ENCODE measurements at regions not wholly inside any gene's neighbourhood (a gene's known extent, or its start where the extent isn't known, plus 50 kb on each side); places are given as distances from the start of the nearest gene placed in this dataset.

- no peak for DNase-seq (ENCODE audit: low read depth)
These were observed 204.0 kb upstream of the ID2 start for GRCh38 chr2:8477552-8478470.

GRCh38 chr2:8478471-8478793 lies 203.4 kb upstream of the ID2 start:
- no peak for DNase-seq (ENCODE audit: low read depth)

DNA sequence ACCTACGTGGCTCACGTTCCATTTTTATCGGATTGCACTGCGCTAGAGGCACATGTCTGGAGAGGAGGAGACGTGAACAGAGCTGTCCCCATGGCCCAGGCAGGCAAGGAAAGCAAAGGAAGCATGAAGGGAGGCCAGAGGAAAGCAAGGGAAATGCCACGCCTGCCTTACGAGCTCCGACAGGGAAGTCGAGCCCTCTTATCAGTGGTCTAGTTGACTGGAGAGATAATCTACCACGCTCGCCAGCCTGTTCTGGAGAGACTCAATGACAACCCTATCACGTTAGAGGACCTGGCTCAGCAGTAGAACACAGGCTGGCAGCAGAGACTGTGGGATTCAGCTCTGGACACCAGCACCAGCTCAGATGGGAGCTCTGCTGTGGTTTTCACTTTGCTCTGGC lies 202.6 kb upstream of the ID2 start:
- DNase-seq (ENCODE audit: low read depth), result no peak

DNA sequence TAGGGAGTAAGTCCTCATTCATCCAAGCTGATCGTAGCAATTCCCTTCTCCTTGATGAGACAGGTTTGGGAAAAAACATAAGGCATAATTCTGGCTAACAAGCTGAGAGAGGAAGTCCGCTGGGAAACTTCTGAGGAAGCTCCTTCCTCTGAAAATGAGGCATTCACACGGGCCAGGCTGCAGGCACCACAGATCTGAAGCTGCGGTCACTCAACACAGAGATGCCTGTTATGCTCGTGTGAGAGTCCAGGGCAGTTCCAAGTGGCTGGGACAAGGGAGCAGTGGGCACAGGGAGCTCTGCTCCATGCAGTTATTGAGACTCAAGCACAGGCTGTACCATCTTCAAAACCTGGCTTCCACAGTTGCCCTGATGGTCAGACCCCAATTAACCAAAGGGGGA lies 200.9 kb upstream of the ID2 start:
- no peak for DNase-seq (ENCODE audit: low read depth)

- DNase-seq (ENCODE audit: low read depth), result no peak
These were observed 200.3 kb upstream of the ID2 start for GRCh38 chr2:8481463-8482009.

- DNase-seq (ENCODE audit: low read depth), result no peak
These were observed 199.4 kb upstream of the ID2 start for GRCh38 chr2:8482432-8482831.

DNA sequence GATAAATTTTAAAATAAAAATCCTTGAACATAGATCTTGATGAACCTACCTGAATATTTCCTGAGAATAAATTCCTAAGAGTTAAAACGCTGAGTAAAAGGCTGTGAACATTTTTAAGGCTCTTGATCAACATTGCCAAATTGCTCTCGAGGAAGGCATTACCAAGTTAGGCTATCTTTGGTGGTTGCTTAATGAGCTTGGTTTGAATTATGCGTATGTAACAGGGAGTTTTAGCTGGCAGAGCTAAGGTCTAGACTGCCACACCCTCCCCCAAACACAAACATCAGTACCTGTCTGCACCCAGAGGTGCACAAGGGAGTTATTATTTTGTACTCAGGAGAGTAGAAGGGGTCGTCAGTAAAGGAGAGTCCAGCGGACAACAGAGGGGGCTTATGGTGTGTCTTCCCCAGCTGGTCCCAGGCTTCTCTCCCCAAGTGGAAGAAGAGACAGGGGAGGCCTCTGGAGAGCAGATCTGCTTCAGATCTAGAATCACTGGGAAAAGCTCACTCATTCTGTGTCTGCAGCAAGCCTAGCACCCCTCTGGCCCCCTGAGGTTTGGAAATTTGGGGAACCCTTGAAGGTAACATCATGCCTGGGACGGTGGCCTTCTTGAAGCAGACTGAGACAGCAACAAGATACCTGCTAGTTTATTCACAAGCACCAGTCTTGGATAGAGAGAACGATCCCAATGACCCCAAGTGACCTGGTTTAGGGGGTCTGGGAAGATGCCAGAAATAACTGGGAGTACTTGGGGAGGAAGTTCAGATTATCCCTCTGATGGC lies 197.2 kb upstream of the ID2 start:
- DNase-seq (ENCODE audit: low read depth), result no peak

DNA sequence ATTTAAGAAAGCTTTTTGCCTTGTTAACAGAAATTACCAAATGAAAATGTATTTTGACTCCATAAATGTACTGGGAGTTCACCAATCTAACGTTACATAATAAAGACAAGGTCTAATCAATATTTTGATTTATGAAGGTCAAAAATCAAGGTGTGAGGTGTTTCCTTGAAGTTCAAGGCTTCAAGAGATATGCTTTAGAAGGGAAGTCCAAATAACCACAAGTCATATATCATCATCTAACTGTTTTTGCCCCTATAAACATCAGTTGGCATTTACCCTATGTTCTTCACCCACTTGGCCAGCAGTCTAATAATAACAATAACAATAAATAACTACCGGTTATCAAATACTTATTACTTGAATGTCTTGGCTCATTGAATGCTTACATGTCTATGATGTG lies 196.1 kb upstream of the ID2 start:
- no peak for DNase-seq (ENCODE audit: low read depth)

- DNase-seq (ENCODE audit: low read depth), result no peak
These were observed 195.7 kb upstream of the ID2 start for GRCh38 chr2:8486141-8486540.

- no peak for DNase-seq (ENCODE audit: low read depth)
These were observed 194.4 kb upstream of the ID2 start for GRCh38 chr2:8487461-8487932.

DNA sequence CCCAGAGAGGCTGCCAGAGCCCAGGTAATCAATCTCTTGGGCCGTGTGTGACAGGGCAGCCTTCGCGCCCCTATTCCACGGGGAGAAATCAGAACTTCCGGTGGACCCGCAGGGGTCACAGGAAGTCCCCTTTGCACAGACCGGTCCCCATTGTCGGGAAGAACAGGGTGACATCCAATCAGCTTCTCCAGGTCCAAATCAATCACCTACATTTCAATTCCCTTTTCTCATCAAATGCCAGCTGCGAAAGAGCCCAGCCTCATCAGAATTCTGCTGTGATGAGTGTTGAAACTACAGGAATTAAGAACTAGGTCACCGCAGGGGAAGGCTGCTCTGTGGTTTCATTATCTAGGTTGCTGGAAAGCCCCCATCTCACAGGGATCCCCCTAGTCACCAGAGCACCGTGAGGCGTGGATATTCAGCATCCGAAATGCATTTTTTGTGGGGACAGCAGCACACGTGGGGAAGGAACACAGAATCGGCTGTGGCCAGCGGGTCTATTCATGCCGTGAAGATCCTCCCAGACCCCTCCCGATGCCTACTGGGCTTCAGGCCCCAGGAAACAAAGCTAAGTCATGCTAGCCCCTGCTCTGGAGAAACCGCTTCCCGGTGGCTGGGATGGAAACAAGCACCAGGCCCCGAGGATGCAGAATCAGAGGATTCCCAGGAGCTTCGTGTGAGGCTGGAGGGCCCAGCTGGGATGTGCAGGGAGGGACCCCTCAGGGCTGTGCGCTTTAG lies 193.7 kb upstream of the ID2 start:
- DNase-seq (ENCODE audit: low read depth), result no peak

- no peak for DNase-seq (ENCODE audit: low read depth)
These were observed 192.6 kb upstream of the ID2 start for GRCh38 chr2:8489221-8489620.

DNA sequence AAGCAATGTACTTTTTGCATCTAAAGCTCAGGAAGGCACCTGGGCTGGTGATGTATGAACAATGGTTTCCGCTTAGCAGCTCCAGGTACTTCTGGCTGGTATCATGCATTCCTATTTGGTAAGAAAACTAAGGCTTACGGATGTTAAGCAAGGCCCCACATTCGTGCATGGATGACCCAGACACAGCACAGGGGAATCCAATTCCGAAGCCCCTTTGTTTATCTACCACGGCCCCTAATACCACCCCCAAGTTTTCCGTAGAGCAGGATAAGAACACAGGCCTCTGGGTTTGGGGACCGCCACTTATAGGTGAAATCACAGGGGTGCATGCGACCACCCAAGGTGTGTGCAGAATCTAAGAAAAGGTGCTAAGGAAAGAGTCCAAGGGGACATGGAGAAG lies 192.1 kb upstream of the ID2 start:
- no peak for DNase-seq (ENCODE audit: low read depth)

GRCh38 chr2:8490166-8490721 lies 191.6 kb upstream of the ID2 start:
- peak; percentile 17 for DNase-seq (ENCODE audit: low read depth)

DNA sequence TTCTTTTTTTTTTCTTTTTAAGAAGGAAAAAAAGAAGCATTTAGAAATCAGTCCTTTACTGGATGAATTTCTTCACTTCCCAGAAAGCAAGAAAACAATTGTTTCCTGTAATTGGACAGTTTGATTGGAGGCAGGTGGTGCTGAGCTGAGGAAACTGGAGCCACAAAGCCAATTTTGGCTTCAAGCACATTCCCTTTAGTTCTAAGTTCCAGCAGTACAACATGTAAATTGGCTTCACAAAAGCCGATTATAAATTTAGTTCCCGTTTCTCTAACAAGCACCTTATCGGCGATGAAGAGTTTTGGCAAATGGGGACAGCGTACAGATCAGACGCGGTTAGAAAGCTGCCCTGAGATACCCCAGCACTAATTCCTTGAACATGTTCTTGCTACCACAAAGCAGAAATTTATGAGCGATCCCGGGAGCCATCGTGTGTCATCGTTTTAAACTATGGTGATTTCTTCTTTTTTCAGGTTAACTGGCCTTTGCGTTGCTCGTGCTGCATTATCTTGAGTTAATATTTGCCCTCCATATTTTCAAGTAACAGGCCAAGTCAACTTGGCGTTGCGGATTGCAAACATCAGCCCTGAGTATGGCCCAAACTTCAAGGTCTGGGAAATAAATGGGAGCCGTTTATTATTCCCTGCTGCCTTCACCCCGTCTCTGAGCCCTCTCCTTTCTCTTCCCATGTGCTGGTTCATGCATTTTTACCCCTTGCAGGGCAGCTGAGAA lies 190.4 kb upstream of the ID2 start:
- DNase-seq (ENCODE audit: low read depth), result no peak

DNA sequence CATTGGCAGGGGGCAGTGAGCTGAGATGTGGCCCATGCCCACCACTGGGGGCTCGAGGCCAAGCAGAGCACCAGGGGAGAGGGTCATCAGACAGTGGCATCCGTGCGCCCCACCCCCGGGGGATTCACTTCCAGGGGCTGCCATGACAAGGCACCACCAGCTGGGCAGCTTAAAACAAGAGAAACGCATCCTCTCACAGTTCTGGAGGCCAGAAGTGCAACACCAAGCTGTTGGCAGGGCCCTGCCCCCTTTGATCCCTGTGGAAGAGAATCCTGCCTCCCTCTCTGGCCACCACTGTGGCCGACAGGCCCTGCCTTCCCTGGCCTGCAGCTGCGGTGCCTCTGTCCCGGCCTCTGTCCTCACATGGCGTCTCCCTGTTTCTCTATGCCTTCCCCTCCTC lies 187.7 kb upstream of the ID2 start:
- DNase-seq (ENCODE audit: low read depth), result no peak

GRCh38 chr2:8494589-8494988 lies 187.3 kb upstream of the ID2 start:
- no peak for DNase-seq (ENCODE audit: low read depth)

DNA sequence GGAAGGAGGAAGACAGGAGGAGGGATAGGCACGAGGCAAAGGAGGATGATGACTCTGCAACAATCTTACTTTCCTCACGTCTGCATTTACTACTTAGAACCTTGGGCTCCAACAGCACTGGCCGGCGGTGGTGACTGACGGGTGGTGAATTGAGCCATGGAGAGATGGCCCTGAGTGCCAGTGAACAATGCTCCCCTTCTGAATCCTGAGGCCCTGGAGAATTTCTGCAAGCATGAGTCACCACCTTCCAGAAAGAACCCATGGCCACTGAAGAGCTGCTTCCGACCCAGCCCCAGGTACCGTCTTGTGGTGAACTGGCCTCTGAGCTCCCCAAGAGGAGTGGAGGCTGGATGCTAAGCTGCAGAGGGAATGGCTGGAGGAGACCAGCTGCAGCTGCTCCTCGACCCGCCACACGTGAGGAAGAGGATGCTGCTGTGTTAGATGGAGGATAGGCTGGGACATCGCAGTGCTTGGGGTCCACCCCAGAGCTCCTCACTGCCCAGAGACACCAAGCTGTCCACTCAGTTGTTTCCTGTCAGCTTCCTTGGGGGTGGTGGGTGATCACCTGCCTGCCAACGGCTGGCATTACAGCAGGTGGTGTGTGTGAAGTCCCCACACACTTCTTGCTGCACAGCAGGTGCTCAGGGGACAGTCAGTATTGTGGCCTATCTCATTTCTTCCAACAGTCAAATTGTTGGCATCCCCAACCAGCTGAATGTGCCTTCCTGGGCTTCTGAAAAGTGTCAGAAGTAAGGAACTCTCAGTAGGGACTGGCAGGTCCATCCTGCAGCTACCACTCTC lies 186.5 kb upstream of the ID2 start:
- no peak for DNase-seq (ENCODE audit: low read depth)

DNA sequence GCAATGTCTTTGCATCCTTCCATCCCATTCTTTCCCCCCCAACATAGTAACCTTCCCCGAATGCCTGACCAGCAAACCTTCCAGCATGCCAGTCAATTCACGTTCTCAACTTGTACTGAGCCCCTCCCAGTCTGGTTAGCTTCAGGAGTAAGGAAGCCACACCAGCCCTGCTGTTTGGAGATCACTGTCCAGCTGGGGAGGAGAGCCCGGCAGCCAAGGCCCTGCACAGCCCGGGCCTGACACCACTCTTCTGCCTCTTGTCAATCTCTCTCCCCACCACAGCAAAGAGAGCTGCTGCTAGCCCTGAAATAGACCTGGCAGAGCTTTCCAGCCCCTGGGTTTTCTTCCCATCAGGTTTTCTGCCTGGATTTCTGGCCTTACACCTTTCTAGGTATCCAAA lies 185.8 kb upstream of the ID2 start:
- DNase-seq (ENCODE audit: low read depth), result no peak

- no peak for DNase-seq (ENCODE audit: low read depth)
These were observed 185.2 kb upstream of the ID2 start for GRCh38 chr2:8496617-8497016.

DNA sequence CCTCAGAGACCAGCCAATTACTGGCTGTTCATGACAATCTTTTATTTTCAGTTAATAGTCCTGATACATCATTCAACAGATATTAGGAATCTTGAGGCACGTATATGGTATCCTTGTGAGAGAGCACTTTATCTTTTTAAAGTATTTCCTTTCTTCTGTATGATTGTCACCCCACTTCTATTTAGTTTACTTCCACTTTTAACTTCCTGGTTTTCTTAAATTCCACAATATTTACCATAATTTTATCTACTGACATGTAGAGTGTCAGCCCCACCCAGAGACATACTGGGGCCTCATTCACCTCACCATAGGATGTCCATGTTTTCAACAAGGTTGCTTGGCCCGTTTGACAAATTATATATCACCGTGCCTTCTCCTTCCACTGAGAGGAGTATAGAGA lies 182.9 kb upstream of the ID2 start:
- DNase-seq (ENCODE audit: low read depth), result no peak
